MM.1S (cell line): ENCODE measurements at regions not wholly inside any gene's neighbourhood (a gene's known extent, or its start where the extent isn't known, plus 50 kb on each side); places are given as distances from the start of the nearest gene placed in this dataset.

Experiments used
- DNase-seq: peaks from one replicate; pipeline ENCODE4 v3.0.0-alpha.2; 2015
- H2AFZ ChIP-seq: fragments of 300-600 bp; sonication (generic); 2 replicates; pipeline ENCODE4 v1.6.0; 2016; ENCODE audit warnings: antibody characterized with exemption, low read length
- H3F3A ChIP-seq: fragments of 300-600 bp; sonication (generic); 2 replicates; pipeline ENCODE4 v1.6.1; 2016; ENCODE audit warnings: mild to moderate bottlenecking, antibody characterized with exemption, low read length, moderate library complexity, mixed read lengths; ENCODE audit not compliant: insufficient read depth
- H3K27ac ChIP-seq: fragments of 300-600 bp; sonication (generic); 2 replicates; pipeline ENCODE4 v1.5.1; 2016; ENCODE audit warnings: mild to moderate bottlenecking, low read length
- H3K27me3 ChIP-seq: fragments of 300-600 bp; sonication (generic); replicated peaks from 2 replicates; pipeline ENCODE4 v1.6.0; 2016; ENCODE audit warnings: low read length; ENCODE audit not compliant: insufficient read depth
- H3K36me3 ChIP-seq: fragments of 300-600 bp; sonication (generic); replicated peaks from 2 replicates; pipeline ENCODE4 v1.6.1; 2016; ENCODE audit warnings: mild to moderate bottlenecking, low read length, mixed read lengths; ENCODE audit not compliant: insufficient read depth
- H3K4me1 ChIP-seq: fragments of 300-600 bp; sonication (generic); 2 replicates; pipeline ENCODE4 v1.6.1; 2016; ENCODE audit warnings: low read length, mixed read lengths
- H3K4me2 ChIP-seq: fragments of 300-600 bp; sonication (generic); 2 replicates; pipeline ENCODE4 v1.6.0; 2016; ENCODE audit warnings: low read depth, low read length
- H3K4me3 ChIP-seq: fragments of 300-600 bp; sonication (generic); 2 replicates; pipeline ENCODE4 v1.5.1; 2016; ENCODE audit warnings: low read length, mixed read lengths
- H3K79me2 ChIP-seq: fragments of 300-600 bp; sonication (generic); 2 replicates; pipeline ENCODE4 v1.6.1; 2016; ENCODE audit warnings: mixed run types, low read length, mixed read lengths
- H3K9ac ChIP-seq: fragments of 300-600 bp; sonication (generic); 2 replicates; pipeline ENCODE4 v1.6.1; 2016; ENCODE audit warnings: low read length, mixed read lengths
- H3K9me2 ChIP-seq: fragments of 300-600 bp; sonication (generic); replicated peaks from 2 replicates; pipeline ENCODE4 v1.6.1; 2016; ENCODE audit warnings: mild to moderate bottlenecking, low read length, mixed read lengths; ENCODE audit not compliant: insufficient read depth
- H3K9me3 ChIP-seq: fragments of 300-600 bp; sonication (generic); replicated peaks from 2 replicates; pipeline ENCODE4 v1.6.1; 2016; ENCODE audit warnings: mild to moderate bottlenecking, low read length, mixed read lengths; ENCODE audit not compliant: insufficient read depth
- H4K20me1 ChIP-seq: fragments of 300-600 bp; sonication (generic); 2 replicates; pipeline ENCODE4 v1.6.1; 2016; ENCODE audit warnings: mild to moderate bottlenecking, low read length, moderate library complexity, mixed read lengths; ENCODE audit not compliant: insufficient read depth
- EZH2 ChIP-seq: fragments of 300-600 bp; sonication (generic); optimal IDR thresholded peaks from 2 replicates; pipeline ENCODE3; 2017; ENCODE audit warnings: low read depth, mild to moderate bottlenecking, antibody characterized with exemption, low read length, mixed read lengths
- EZH2phosphoT487 ChIP-seq: fragments of 300-600 bp; sonication (generic); IDR thresholded peaks from 2 replicates; pipeline ENCODE4 v1.6.1; 2018; ENCODE audit warnings: antibody characterized with exemption, low read length
- TF ChIP-seq, protein P1 (sequence below): fragments of 300-600 bp; sonication (generic); IDR thresholded peaks from 2 replicates; pipeline ENCODE4 v1.5.1; 2016; ENCODE audit warnings: antibody characterized with exemption, low read length, mixed read lengths

DNA sequence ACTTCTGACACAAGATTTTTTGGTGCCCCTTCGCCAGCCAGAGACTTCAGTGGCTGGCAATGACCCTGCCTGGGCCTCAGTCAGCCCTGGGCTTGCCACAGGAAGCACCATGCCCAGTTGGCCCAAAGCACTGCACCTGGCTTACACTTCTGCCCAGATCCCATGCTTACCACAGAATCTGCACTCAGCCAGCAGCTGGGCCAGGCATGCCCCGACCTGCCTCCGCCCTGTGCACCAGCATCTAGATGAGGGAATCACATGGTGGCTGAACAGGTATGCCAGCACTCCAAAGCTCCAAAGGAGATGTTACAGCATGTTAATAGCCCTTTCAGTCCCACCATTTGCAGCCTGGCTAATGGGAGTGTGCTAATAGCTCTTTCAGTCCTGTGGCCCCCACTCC is 690.9 kb downstream of the SLITRK6 start:
- H3K4me3 ChIP-seq = no peak overlapping the region
- H3K4me1 ChIP-seq = no peaks in the 10 kb centered on the region
- no peaks in the 10 kb centered on the region for H3K79me2 ChIP-seq
- H3F3A ChIP-seq = no peaks in the 10 kb centered on the region
- no peak overlapping the region for H3K4me2 ChIP-seq
- H3K9me2 ChIP-seq = no peaks in the 10 kb centered on the region
- TF ChIP-seq, protein P1, sequence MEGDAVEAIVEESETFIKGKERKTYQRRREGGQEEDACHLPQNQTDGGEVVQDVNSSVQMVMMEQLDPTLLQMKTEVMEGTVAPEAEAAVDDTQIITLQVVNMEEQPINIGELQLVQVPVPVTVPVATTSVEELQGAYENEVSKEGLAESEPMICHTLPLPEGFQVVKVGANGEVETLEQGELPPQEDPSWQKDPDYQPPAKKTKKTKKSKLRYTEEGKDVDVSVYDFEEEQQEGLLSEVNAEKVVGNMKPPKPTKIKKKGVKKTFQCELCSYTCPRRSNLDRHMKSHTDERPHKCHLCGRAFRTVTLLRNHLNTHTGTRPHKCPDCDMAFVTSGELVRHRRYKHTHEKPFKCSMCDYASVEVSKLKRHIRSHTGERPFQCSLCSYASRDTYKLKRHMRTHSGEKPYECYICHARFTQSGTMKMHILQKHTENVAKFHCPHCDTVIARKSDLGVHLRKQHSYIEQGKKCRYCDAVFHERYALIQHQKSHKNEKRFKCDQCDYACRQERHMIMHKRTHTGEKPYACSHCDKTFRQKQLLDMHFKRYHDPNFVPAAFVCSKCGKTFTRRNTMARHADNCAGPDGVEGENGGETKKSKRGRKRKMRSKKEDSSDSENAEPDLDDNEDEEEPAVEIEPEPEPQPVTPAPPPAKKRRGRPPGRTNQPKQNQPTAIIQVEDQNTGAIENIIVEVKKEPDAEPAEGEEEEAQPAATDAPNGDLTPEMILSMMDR = no peak
- TF ChIP-seq EZH2phosphoT487 (no peak), EZH2 (no peak)
- no peaks in the 10 kb centered on the region for H3K36me3 ChIP-seq
- no peak for DNase-seq
- H2AFZ ChIP-seq = no peak overlapping the region
- H3K27ac ChIP-seq = no peak overlapping the region
- H3K27me3 ChIP-seq = no peaks in the 10 kb centered on the region
- H3K9ac ChIP-seq = no peak overlapping the region
- no peaks in the 10 kb centered on the region for H4K20me1 ChIP-seq
- H3K9me3 ChIP-seq = no peaks in the 10 kb centered on the region

GRCh38 chr13:85099245-85099644 is 700.0 kb downstream of the SLITRK6 start:
- Histone ChIP-seq H3K36me3 (no peaks in the 10 kb centered on the region), H3K4me3 (no peak overlapping the region), H3F3A (no peaks in the 10 kb centered on the region), H3K9me3 (no peaks in the 10 kb centered on the region), H4K20me1 (no peaks in the 10 kb centered on the region), H2AFZ (no peak overlapping the region), H3K9ac (no peak overlapping the region), H3K9me2 (no peaks in the 10 kb centered on the region), H3K27ac (no peak overlapping the region), H3K4me2 (no peak overlapping the region), H3K27me3 (no peaks in the 10 kb centered on the region), H3K4me1 (no peaks in the 10 kb centered on the region), H3K79me2 (no peaks in the 10 kb centered on the region)
- no peak for DNase-seq
- TF ChIP-seq, protein P1 = no peak

- H3K36me3 ChIP-seq = no peaks in the 10 kb centered on the region
- H2AFZ ChIP-seq = no peak overlapping the region
- H4K20me1 ChIP-seq = no peaks in the 10 kb centered on the region
- H3K4me3 ChIP-seq = no peak overlapping the region
- H3K9me2 ChIP-seq = no peaks in the 10 kb centered on the region
- no peak overlapping the region for H3K9ac ChIP-seq
- no peaks in the 10 kb centered on the region for H3K9me3 ChIP-seq
- H3K79me2 ChIP-seq = no peaks in the 10 kb centered on the region
- no peak overlapping the region for H3K27ac ChIP-seq
- no peak for TF ChIP-seq EZH2
- TF ChIP-seq, protein P1 = no peak
- TF ChIP-seq EZH2phosphoT487 = no peak
- H3F3A ChIP-seq = no peaks in the 10 kb centered on the region
- no peaks in the 10 kb centered on the region for H3K4me1 ChIP-seq
- no peaks in the 10 kb centered on the region for H3K27me3 ChIP-seq
- no peak for DNase-seq
- H3K4me2 ChIP-seq = no peak overlapping the region
Measured at GRCh38 chr13:85095418-85096272, 703.6 kb downstream of the SLITRK6 start.
